NCI-H1417 (cell line): ENCODE measurements at regions not wholly inside any gene's neighbourhood (a gene's known extent, or its start where the extent isn't known, plus 50 kb on each side); places are given as distances from the start of the nearest gene placed in this dataset.
A peak's percentile ranks its signal among the peaks of the same experiment; 100 is the strongest.
"Not testable (repeated sequence)": the region's sequence is repeated elsewhere in the genome, so short reads cannot be mapped to it uniquely, and the experiment has no call there.

Experiments used
- DNase-seq, 3 experiments: peaks; one replicate each; lab custom pipeline; 2025; lab: John Stamatoyannopoulos, UW

DNA sequence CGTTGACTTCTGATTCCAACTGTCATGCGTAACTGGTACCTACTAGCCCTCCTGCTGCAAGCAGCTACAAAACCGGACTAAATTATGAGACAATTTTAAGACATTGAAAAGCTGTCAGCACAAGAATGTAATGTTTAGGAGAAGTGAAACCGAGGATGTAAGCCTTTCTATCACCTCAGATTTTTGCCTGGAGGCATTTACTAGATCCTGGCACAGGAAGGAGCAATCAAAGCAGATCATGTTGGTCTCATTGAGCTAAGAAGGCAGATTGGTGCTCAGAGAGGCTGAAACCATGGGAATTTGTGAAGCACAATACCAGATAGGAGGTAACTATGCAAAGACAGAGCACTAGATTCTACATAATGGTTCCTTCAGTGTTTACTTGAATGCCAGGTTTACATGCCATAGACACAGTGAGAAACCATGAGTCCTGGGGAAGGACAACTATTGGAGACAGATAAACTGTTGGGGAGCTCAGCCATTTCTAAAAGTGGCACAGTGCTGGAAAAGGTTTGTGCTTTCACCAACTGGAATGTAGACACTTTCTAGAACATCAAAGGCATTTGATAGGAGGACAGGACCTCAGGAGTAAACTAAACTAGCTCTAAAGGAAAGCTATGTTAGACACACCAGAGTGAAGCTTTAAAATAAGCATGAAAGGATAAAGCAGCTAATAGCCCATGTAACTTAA is 179.4 kb downstream of the LYPLAL1 start:
- no peak for DNase-seq

- DNase-seq, result no peak
These were observed 176.7 kb downstream of the LYPLAL1 start for GRCh38 chr1:219350172-219350931.

GRCh38 chr1:219347921-219348391 is 174.3 kb downstream of the LYPLAL1 start:
- DNase-seq, result no peak

GRCh38 chr1:219347376-219347775 is 173.7 kb downstream of the LYPLAL1 start:
- DNase-seq, result no peak

DNA sequence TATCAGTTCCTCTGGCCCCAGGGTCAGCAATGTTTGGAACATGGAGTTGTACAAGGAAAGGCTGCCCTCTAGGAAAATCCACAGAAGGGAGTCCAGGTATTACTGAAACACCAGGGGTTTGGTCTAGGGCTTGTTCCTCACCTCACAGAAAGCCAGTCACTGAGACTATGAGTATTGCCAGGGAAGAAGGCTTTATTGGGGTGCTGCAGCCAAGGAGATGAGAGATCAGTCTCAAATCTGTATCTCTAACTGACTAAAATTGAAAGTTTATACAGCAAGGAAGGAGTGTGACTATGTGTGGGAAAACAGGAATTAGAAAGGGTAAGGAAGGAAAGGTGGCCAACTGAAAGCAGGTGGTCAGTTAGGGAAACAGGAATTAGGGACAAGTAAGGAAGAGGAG is 172.3 kb downstream of the LYPLAL1 start:
- no peak for DNase-seq

DNA sequence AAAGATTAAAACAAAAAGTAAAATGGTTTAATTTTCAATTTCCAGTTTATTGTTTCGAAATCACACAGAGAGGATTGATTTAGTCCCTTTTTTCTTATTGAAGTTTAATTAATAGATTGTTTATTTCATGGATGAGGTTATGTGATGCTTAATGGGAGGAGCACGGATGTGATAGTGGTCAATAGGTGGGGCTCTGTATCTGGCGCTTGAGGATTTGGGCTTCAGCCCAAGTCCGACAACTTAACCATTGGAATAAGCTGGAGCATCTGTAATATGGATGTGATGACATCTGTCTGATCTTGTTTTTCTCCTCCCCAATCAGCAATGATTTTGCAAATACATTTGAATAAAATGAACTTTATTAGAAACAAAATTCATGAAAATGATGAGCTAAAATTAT is 169.2 kb downstream of the LYPLAL1 start:
- no peak for DNase-seq

DNA sequence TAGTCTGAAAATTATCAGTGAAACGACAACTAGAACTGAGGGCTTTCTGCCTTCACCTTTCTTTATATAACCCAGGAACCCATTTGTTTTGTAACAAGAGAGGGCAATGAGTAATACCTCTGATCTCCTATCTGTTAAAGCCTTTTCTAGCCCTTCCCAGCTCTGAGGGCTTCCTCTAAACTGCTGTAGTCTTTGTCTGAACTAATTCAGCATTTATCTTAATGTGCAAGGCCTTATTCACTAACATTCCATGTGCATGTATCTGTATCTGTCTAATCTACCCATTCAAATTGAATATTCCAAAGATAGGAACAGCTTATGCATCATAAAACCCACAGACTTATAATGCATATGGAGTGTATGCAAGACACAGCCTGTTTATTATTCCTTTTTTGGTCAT is 167.1 kb downstream of the LYPLAL1 start:
- DNase-seq, result no peak

DNA sequence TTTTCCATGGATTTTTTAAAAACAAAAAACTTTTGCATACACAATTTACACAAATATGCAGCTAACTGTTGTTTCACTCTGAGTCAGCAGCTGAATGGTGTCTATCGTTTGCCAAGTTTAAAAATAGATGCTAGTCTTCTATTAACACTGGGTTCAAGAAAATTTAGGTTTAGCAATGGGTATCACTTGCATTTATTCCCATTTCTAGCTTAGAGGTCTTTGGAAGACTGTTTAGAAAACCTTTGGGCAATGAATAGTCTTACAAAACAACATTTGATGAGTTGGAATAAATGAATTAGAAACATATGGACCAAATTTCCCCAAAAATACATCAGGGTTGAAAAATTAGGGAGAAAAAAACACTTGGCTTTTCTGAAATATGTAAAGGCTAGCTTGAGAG is 165.8 kb downstream of the LYPLAL1 start:
- DNase-seq, result no peak

DNA sequence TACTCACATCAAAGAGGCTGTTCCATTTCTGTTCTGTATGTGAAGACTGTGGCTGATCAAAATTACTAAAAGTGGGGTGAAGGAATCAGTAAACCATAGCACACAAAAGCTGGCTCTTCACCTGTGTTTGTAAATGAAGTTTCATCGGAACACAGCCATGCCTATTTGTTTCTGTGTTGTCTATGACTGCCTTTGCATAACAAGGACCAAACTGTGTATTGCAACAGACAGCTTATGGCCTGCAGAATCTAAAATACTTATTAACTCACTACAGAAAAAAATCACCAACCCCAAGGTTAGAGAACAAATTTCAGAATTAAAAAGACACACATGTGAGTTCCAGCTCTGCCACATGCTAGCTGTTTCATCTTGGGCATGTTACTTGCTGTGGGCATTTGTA is 163.9 kb downstream of the LYPLAL1 start:
- no peak for DNase-seq

GRCh38 chr1:219333626-219334025 is 159.9 kb downstream of the LYPLAL1 start:
- no peak for DNase-seq

DNA sequence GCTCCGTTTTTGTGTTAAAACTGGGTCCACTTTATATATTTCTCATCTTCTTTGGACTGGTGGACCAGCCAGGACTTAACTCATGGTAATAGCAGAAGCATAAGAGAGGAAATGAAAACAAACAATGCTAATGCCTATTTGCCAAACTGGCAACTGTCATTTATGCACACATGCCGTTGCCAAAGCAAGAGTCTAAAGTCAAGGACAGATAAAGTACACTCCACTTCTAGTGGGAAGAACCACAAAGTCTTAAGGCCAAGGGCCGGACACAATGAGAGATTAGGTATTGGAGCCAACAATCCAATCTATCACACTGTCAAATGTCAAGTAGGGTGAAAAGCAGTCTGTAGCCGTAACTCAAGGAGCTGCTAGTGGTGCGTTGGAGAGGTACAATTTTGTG is 157.7 kb downstream of the LYPLAL1 start:
- peak in 1 of 3 experiments; percentile 46 for DNase-seq

GRCh38 chr1:219330669-219331068 is 157.0 kb downstream of the LYPLAL1 start:
- DNase-seq, result peak in 2 of 3 experiments; percentile 23 to 76

DNA sequence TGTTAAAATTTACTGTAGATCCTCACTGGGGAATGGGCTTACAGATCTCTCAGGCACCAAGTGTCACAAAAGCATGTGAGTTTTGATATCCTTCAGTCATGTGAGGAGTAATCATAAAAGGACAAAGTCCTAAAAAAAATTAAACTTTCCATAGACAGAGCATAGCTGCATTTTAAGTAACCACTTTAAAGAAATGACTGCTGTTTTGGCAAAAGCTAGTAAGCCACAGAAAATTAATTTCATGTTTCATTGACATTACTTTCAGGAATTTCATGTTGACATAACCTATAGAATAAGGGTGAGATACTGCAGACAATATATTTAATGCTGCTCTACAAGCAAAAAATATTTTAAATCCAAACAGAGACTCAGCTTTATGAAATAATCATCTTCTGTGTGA is 156.3 kb downstream of the LYPLAL1 start:
- no peak for DNase-seq

DNA sequence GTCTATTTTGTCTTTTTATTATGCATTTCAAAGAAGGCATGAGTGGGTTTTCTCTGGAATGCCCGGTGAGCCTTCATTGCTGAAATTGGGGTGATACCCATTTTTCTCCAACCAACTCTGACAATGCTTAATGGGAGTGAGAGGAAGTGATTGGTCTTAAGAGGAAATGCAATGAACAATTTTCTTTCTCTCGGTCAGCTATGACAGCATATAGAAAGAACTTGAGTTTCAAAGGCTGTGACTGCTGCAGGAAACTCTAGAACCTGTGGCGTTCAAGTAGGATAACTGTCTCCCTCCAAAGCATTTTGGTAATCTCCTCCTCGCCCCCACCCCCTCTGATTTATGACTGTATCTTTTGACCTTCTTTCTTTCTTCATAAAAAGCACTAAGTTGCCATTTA is 155.9 kb downstream of the LYPLAL1 start:
- DNase-seq, result no peak

GRCh38 chr1:219326843-219327242 is 153.2 kb downstream of the LYPLAL1 start:
- DNase-seq, result no peak

GRCh38 chr1:219325368-219325742 is 151.7 kb downstream of the LYPLAL1 start:
- no peak for DNase-seq

GRCh38 chr1:219324629-219325367 is 151.1 kb downstream of the LYPLAL1 start:
- DNase-seq, result peak in 1 of 3 experiments; percentile 0

DNA sequence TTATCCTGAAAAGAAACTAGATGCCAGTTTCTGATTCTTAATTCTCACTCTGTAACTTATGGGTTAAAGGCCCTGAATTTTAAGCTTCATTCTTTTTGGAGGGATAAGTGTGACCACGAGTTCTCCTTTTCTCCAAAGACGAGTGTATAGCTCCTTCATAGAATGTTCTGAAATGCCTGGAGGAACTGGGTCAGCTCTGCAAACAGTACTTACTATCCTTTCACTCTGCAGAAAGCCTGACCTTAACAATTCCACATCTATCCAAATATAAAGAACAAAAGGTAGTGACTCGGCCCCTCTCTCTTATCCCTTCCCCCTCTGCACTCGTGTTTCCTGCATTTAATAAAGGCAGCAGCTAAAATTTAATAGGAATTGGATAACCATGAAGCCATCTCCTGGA is 150.5 kb downstream of the LYPLAL1 start:
- peak in 1 of 3 experiments; percentile 13 for DNase-seq

DNA sequence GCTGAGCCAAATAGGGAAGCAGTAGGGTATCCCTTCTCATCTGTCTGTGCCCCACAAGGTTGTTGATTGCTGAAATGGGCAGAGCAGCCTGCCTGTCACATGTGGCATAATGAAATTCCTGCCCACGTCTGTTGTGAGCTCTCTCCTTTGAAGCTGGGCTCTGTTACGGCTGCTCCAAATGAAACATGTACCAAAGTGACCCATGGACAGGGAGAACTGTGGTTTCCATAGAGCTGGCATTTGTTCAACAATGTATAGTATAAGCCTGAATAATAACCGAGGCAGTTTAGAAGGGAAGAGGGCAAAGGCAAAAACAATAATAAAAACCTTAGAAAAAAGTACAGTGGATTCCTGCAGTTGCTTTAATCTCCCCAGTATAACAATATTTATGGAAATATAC is 149.7 kb downstream of the LYPLAL1 start:
- DNase-seq, result no peak

- no peak for DNase-seq
These were observed 149.1 kb downstream of the LYPLAL1 start for GRCh38 chr1:219322766-219323165.

DNA sequence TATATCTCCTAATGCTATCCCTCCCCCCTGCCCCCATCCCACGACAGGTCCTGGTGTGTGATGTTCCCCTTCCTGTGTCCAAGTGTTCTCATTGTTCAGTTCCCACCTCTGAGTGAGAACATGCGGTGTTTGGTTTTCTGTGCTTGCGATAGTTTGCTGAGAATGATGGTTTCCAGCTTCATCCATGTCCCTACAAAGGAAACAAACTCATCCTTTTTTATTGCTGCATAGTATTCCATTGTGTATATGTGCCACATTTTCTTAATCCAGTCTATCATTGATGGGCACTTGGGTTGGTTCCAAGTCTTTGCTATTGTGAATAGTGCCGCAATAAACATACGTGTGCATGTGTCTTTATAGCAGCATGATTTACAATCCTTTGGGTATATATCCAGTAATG is 146.9 kb downstream of the LYPLAL1 start:
- not testable (repeated sequence) for DNase-seq

DNA sequence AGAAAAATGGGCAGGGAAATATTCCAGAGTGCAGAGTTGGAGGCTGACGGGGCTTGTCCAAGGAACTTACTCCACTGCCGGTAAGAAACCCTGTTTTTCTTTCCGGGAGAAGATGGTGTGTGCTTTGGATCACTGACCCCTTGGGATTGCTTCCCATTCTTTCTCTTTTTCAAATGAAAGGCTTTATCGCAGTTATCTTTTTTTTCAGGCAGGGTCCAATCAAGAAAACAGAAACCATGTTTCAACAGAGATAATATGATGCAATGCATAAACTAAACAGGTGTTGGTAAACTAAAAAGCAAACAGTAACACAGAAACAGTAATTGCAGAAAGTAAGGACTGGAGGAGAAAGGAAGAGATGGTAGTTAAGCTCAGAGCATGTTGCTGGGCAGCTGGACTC is 145.1 kb downstream of the LYPLAL1 start:
- DNase-seq, result no peak
